Trophoblast cell (in vitro differentiated cells and primary cell): ENCODE measurements at regions not wholly inside any gene's neighbourhood (a gene's known extent, or its start where the extent isn't known, plus 50 kb on each side); places are given as distances from the start of the nearest gene placed in this dataset.

Experiments
- DNase-seq, 2 donors: peaks; one replicate each; pipeline ENCODE4 v3.0.0-alpha.2; 2016
- H2AFZ ChIP-seq: 2 replicates; pipeline ENCODE4 v1.6.1; 2013; ENCODE audit warnings: low read length, moderate library complexity, mild to moderate bottlenecking; ENCODE audit not compliant: insufficient read depth, poor library complexity
- H2AK5ac ChIP-seq: 2 replicates; pipeline ENCODE4 v1.6.1; 2013; ENCODE audit warnings: mild to moderate bottlenecking, low read length
- H2BK120ac ChIP-seq: 2 replicates; pipeline ENCODE4 v1.6.1; 2013; ENCODE audit warnings: low read length, mild to moderate bottlenecking, moderate library complexity; ENCODE audit not compliant: insufficient read depth, poor library complexity
- H2BK12ac ChIP-seq: 2 replicates; pipeline ENCODE4 v1.6.1; 2013; ENCODE audit warnings: mild to moderate bottlenecking, low read length, moderate library complexity
- H2BK5ac ChIP-seq: 2 replicates; pipeline ENCODE4 v1.6.1; 2013; ENCODE audit warnings: low read length, low read depth, moderate library complexity, mild to moderate bottlenecking; ENCODE audit not compliant: poor library complexity
- H3K14ac ChIP-seq: 2 replicates; pipeline ENCODE4 v1.6.1; 2013; ENCODE audit warnings: mild to moderate bottlenecking, low read length
- H3K18ac ChIP-seq: 2 replicates; pipeline ENCODE4 v1.6.1; 2013; ENCODE audit warnings: mild to moderate bottlenecking, low read length
- H3K23ac ChIP-seq: 2 replicates; pipeline ENCODE4 v1.6.1; 2013; ENCODE audit warnings: low read length
- H3K27ac ChIP-seq: 2 replicates; pipeline ENCODE4 v1.5.1; 2013; ENCODE audit warnings: low read depth, mild to moderate bottlenecking, inconsistent platforms, low read length, moderate library complexity
- H3K27me3 ChIP-seq: 2 replicates; pipeline ENCODE4 v1.6.1; 2013; ENCODE audit warnings: inconsistent platforms, mild to moderate bottlenecking, low read length, moderate library complexity; ENCODE audit not compliant: insufficient read depth
- H3K36me3 ChIP-seq, 2 experiments: 1 replicate in 1 of 2; 2 replicates in 1 of 2; pipeline ENCODE4 v1.6.1; 2013; ENCODE audit warnings: low read length in 2 of 2, mild to moderate bottlenecking in 2 of 2, moderate library complexity in 1 of 2; ENCODE audit not compliant: insufficient read depth in 2 of 2, control insufficient read depth in 1 of 2
- H3K4ac ChIP-seq: 2 replicates; pipeline ENCODE4 v1.6.1; 2013; ENCODE audit warnings: low read depth, mild to moderate bottlenecking, low read length, moderate library complexity
- H3K4me1 ChIP-seq, 2 experiments: 1 replicate in 1 of 2; 2 replicates in 1 of 2; pipeline ENCODE4 v1.6.1; 2013; ENCODE audit warnings: low read length in 2 of 2, mild to moderate bottlenecking in 2 of 2, moderate library complexity in 1 of 2; ENCODE audit not compliant: insufficient read depth in 2 of 2, control insufficient read depth in 1 of 2
- H3K4me2 ChIP-seq: 2 replicates; pipeline ENCODE4 v1.6.1; 2013; ENCODE audit warnings: inconsistent platforms, mild to moderate bottlenecking, low read length, moderate library complexity
- H3K4me3 ChIP-seq: 2 replicates; pipeline ENCODE4 v1.5.1; 2013; ENCODE audit warnings: mild to moderate bottlenecking, low read depth, low read length, inconsistent platforms
- H3K79me1 ChIP-seq: one replicate; pipeline ENCODE4 v1.6.1; 2013; ENCODE audit warnings: low read length
- H3K79me2 ChIP-seq: 2 replicates; pipeline ENCODE4 v1.6.1; 2013; ENCODE audit warnings: low read length, mild to moderate bottlenecking; ENCODE audit not compliant: control insufficient read depth, insufficient read depth, poor library complexity
- H3K9ac ChIP-seq: 2 replicates; pipeline ENCODE4 v1.6.1; 2013; ENCODE audit warnings: mild to moderate bottlenecking, low read length
- H3K9me3 ChIP-seq: 2 replicates; pipeline ENCODE4 v1.6.1; 2013; ENCODE audit warnings: low read depth, mild to moderate bottlenecking, control low read depth, inconsistent platforms, low read length; ENCODE audit not compliant: insufficient read depth
- H4K12ac ChIP-seq: 2 replicates; pipeline ENCODE4 v1.6.1; 2013; ENCODE audit warnings: low read depth, mild to moderate bottlenecking, low read length, moderate library complexity
- H4K8ac ChIP-seq: 2 replicates; pipeline ENCODE4 v1.6.1; 2013; ENCODE audit warnings: low read depth, mild to moderate bottlenecking, low read length, moderate library complexity
- H4K91ac ChIP-seq: one replicate; pipeline ENCODE4 v1.6.1; 2013; ENCODE audit warnings: low read depth, mild to moderate bottlenecking, low read length, moderate library complexity
- WGBS: extraction: QIAGEN DNeasy Blood & Tissue Kit; methylation state at CpG from one replicate; pipeline ENCODE4 v1.1.7; 2013; ENCODE audit warnings: missing lambda C conversion rate; ENCODE audit not compliant: insufficient read length, insufficient coverage; ENCODE audit errors: extremely low coverage; 5-methylcytosine and 5-hydroxymethylcytosine counted together

DNA sequence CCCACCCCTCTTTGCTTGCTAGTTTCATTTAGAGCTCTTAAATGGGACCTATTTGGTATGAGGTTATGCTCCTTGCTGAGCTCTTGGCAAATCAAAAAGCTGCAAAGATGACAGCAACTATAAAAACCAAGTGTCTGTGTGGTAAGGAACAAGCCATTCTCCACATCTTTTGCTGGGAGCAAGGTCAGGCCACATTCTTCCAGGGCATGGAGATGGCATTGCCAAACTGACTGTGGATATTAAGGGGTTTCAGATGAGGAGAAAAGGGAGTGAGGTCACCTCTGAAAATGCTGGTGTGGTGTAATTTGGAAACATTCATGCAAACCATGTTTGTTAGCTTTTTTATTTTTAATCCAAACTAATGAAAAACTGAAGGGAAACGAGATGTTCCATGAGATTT lies 218.8 kb upstream of the IL12B start:
- Histone ChIP-seq H2AFZ (no peak overlapping the region), H2AK5ac (no peak overlapping the region), H3K27ac (no peak overlapping the region), H3K79me2 (no peaks in the 10 kb centered on the region), H3K27me3 (no peaks in the 10 kb centered on the region), H4K8ac (no peak overlapping the region), H3K4me2 (no peak overlapping the region), H2BK12ac (no peak overlapping the region), H2BK120ac (no peak overlapping the region), H3K4me1 (no peaks in the 10 kb centered on the region), H3K79me1 (no peaks in the 10 kb centered on the region), H3K4me3 (no peak overlapping the region), H3K18ac (no peak overlapping the region), H4K12ac (no peak overlapping the region), H3K14ac (no peak overlapping the region), H4K91ac (no peak overlapping the region), H3K23ac (no peak overlapping the region), H3K9ac (no peak overlapping the region), H3K4ac (no peak overlapping the region), H2BK5ac (no peak overlapping the region), H3K9me3 (peaks cover 2% of the 10 kb centered on the region), H3K36me3 (no peaks in the 10 kb centered on the region)
- no peak for DNase-seq
- no CpG with 5 or more reads among the region's 1 CpG for WGBS

DNA sequence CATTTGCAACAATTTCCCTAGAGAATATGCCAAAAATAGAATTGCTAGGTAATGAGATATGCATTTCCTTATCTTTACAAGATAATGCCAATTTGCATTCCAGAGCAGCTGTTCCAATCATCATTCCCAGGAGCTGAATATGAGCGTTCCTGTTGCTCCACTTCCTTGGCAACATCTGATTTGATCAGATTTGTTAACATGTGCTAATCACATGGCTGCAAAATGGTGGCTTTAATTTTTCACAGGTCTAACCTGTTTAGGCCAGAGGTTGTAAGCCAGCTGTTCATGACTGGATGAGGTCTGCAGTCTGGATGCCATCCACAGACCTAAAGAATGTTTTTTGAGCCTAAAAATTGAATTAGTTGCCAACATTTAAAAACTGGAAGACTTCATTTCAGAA lies 220.7 kb upstream of the IL12B start:
- Histone ChIP-seq H3K4me2 (no peak overlapping the region), H3K14ac (no peak overlapping the region), H2AK5ac (no peak overlapping the region), H2BK5ac (no peak overlapping the region), H4K91ac (no peak overlapping the region), H3K79me2 (no peaks in the 10 kb centered on the region), H3K27ac (no peak overlapping the region), H3K4me3 (no peak overlapping the region), H3K23ac (no peak overlapping the region), H2BK120ac (no peak overlapping the region), H3K79me1 (no peaks in the 10 kb centered on the region), H3K36me3 (no peaks in the 10 kb centered on the region), H3K9ac (no peak overlapping the region), H3K4ac (no peak overlapping the region), H2BK12ac (no peak overlapping the region), H3K4me1 (no peaks in the 10 kb centered on the region), H3K27me3 (no peaks in the 10 kb centered on the region), H3K18ac (no peak overlapping the region), H3K9me3 (peaks cover 2% of the 10 kb centered on the region), H2AFZ (no peak overlapping the region), H4K8ac (no peak overlapping the region), H4K12ac (no peak overlapping the region)
- peak; percentile 61 to 90 for DNase-seq
- no CpG with 5 or more reads among the region's 1 CpG for WGBS

DNA sequence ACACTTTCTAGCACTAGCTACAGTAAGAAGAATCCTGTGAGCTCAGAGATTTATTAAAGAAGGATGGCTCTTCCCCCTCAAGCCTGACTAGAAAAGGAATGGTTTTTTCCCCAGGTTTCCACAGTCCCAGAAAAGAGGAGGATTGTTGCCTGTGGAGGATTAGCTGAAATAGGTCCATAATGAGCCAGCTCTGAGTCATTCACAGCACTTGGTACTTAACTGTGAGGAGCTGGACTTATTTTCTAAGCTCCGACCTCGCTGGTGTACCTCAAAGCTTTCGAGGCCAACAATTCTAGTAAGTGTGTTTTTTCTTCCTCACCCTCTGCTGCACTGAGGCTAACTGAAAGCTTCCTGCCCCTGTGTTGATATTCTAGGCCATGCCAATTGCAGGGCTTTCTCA lies 222.5 kb upstream of the IL12B start:
- Histone ChIP-seq H3K27ac (no peak overlapping the region), H3K79me2 (no peaks in the 10 kb centered on the region), H2AFZ (no peak overlapping the region), H3K27me3 (no peaks in the 10 kb centered on the region), H3K4me2 (no peak overlapping the region), H2BK5ac (no peak overlapping the region), H3K4ac (no peak overlapping the region), H3K36me3 (no peaks in the 10 kb centered on the region), H3K23ac (no peak overlapping the region), H2BK12ac (no peak overlapping the region), H3K18ac (no peak overlapping the region), H4K8ac (no peak overlapping the region), H3K79me1 (no peaks in the 10 kb centered on the region), H3K4me3 (no peak overlapping the region), H3K9ac (no peak overlapping the region), H2BK120ac (no peak overlapping the region), H4K91ac (no peak overlapping the region), H4K12ac (no peak overlapping the region), H3K4me1 (no peaks in the 10 kb centered on the region), H3K9me3 (no peaks in the 10 kb centered on the region), H2AK5ac (no peak overlapping the region), H3K14ac (no peak overlapping the region)
- no peak for DNase-seq
- WGBS, result no CpG with 5 or more reads among the region's 3 CpGs

DNA sequence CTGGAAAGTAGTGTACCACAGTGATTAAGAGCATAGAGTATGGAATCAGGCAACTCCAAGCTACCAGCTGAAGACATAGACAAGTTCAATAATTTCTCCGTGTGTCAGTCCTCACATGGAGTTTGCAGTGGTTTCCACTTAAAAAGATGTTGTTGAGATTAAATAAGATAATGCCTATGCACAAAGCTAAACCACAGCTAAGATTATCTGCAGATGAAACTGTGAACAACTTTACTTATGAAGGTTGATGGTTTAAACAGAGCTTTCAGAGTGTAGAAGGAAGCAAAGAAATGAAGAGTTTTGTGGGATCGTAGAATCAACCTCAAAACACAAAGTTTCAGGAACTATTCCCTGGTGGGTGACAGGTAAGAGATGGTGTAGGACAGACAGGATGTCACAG lies 223.5 kb upstream of the IL12B start:
- Histone ChIP-seq H3K27ac (no peak overlapping the region), H2BK12ac (no peak overlapping the region), H4K8ac (no peak overlapping the region), H2AK5ac (no peak overlapping the region), H3K4me1 (no peaks in the 10 kb centered on the region), H3K4me2 (no peak overlapping the region), H2AFZ (no peak overlapping the region), H3K4ac (no peak overlapping the region), H3K36me3 (no peaks in the 10 kb centered on the region), H3K9me3 (no peaks in the 10 kb centered on the region), H3K4me3 (no peak overlapping the region), H3K23ac (no peak overlapping the region), H3K27me3 (no peaks in the 10 kb centered on the region), H3K79me2 (no peaks in the 10 kb centered on the region), H2BK5ac (no peak overlapping the region), H3K18ac (no peak overlapping the region), H4K91ac (no peak overlapping the region), H4K12ac (no peak overlapping the region), H2BK120ac (no peak overlapping the region), H3K79me1 (no peaks in the 10 kb centered on the region), H3K9ac (no peak overlapping the region), H3K14ac (no peak overlapping the region)
- no CpG with 5 or more reads among the region's 2 CpGs for WGBS
- DNase-seq, result no peak
